ENCODE measurements at regions not wholly inside any gene's neighbourhood (a gene's known extent, or its start where the extent isn't known, plus 50 kb on each side); places are given as distances from the start of the nearest gene placed in this dataset.
A peak's percentile ranks its signal among the peaks of the same experiment; 100 is the strongest.

- Histone ChIP-seq H3K4me3 (no peak overlapping the region), H3K4me1 (ENCODE audit: control insufficient read depth in 5 of 5, insufficient read depth in 5 of 5, low read length in 5 of 5) (peaks cover 4 to 24% (median 14%) of the 10 kb centered on the region in 5 donors), H3K9me3 (ENCODE audit: control insufficient read depth in 4 of 4, insufficient read depth in 3 of 4, low read length in 3 of 4) (peaks cover 0 to 2% (median 0%) of the 10 kb centered on the region in 4 donors), H3K36me3 (ENCODE audit: control insufficient read depth in 4 of 4, insufficient read depth in 4 of 4, low read length in 4 of 4) (no peaks in the 10 kb centered on the region), H3K27ac (ENCODE audit: low read depth in 1 of 2, low read length in 1 of 2) (no peak overlapping the region), H3K9ac (ENCODE audit: insufficient read depth in 1 of 2, low read length in 2 of 2) (no peak overlapping the region), H3K27me3 (ENCODE audit: control insufficient read depth in 3 of 3, insufficient read depth in 3 of 3, low read length in 2 of 3) (no peaks in the 10 kb centered on the region)
- DNase-seq (peak in 1 of 3 donors; percentile 53), ATAC-seq (ENCODE audit: insufficient read depth, low FRiP score) (no peak)
- no peak for TF ChIP-seq CTCF (IDR thresholded peaks at IDR 0.05; ENCODE audit: control extremely low read depth, extremely low read depth)
- 67 to 77% methylated on average over 9 of the region's 9 CpGs for WGBS, 2 donors
Measured at GRCh38 chr2:173828189-173829142, 136.7 kb downstream of the SP3 start.

GRCh38 chr2:173829727-173830126 is 135.4 kb downstream of the SP3 start:
- no peaks in the 10 kb centered on the region for H3K27me3 ChIP-seq (ENCODE audit: control insufficient read depth in 3 of 3, insufficient read depth in 3 of 3, low read length in 2 of 3)
- H3K27ac ChIP-seq (ENCODE audit: low read depth in 1 of 2, low read length in 1 of 2) = no peak overlapping the region
- peaks cover 4 to 24% (median 14%) of the 10 kb centered on the region in 5 donors for H3K4me1 ChIP-seq (ENCODE audit: control insufficient read depth in 5 of 5, insufficient read depth in 5 of 5, low read length in 5 of 5)
- no peaks in the 10 kb centered on the region for H3K36me3 ChIP-seq (ENCODE audit: control insufficient read depth in 4 of 4, insufficient read depth in 4 of 4, low read length in 4 of 4)
- ATAC-seq (ENCODE audit: insufficient read depth, low FRiP score) (no peak), DNase-seq (no peak)
- H3K4me3 ChIP-seq = no peak overlapping the region
- H3K9me3 ChIP-seq (ENCODE audit: control insufficient read depth in 4 of 4, insufficient read depth in 3 of 4, low read length in 3 of 4) = peaks cover 0 to 2% (median 0%) of the 10 kb centered on the region in 4 donors
- no peak overlapping the region for H3K9ac ChIP-seq (ENCODE audit: insufficient read depth in 1 of 2, low read length in 2 of 2)
- TF ChIP-seq CTCF (IDR thresholded peaks at IDR 0.05; ENCODE audit: control extremely low read depth, extremely low read depth) = no peak
- WGBS, 2 donors = 71 to 86% methylated on average over 4 of the region's 4 CpGs

GRCh38 chr2:173830170-173830569 is 135.0 kb downstream of the SP3 start:
- WGBS, 2 donors = 57 to 79% methylated on average over 4 of the region's 4 CpGs
- no peak for TF ChIP-seq CTCF (IDR thresholded peaks at IDR 0.05; ENCODE audit: control extremely low read depth, extremely low read depth)
- DNase-seq (peak in 2 of 3 donors; percentile 56 to 80), ATAC-seq (ENCODE audit: insufficient read depth, low FRiP score) (peak; percentile 37)
- no peak overlapping the region for H3K9ac ChIP-seq (ENCODE audit: insufficient read depth in 1 of 2, low read length in 2 of 2)
- no peaks in the 10 kb centered on the region for H3K27me3 ChIP-seq (ENCODE audit: control insufficient read depth in 3 of 3, insufficient read depth in 3 of 3, low read length in 2 of 3)
- no peak overlapping the region for H3K27ac ChIP-seq (ENCODE audit: low read depth in 1 of 2, low read length in 1 of 2)
- peaks cover 0 to 2% (median 0%) of the 10 kb centered on the region in 4 donors for H3K9me3 ChIP-seq (ENCODE audit: control insufficient read depth in 4 of 4, insufficient read depth in 3 of 4, low read length in 3 of 4)
- peaks cover 4 to 24% (median 14%) of the 10 kb centered on the region in 5 donors for H3K4me1 ChIP-seq (ENCODE audit: control insufficient read depth in 5 of 5, insufficient read depth in 5 of 5, low read length in 5 of 5)
- no peaks in the 10 kb centered on the region for H3K36me3 ChIP-seq (ENCODE audit: control insufficient read depth in 4 of 4, insufficient read depth in 4 of 4, low read length in 4 of 4)
- no peak overlapping the region for H3K4me3 ChIP-seq

All from lung (tissue), 11 donors.